Astrocyte (in vitro differentiated cells and primary cell): ENCODE measurements at regions not wholly inside any gene's neighbourhood (a gene's known extent, or its start where the extent isn't known, plus 50 kb on each side); places are given as distances from the start of the nearest gene placed in this dataset.

ENCODE experiments used
- DNase-seq: peaks from one replicate; pipeline ENCODE4 v3.0.0-alpha.2; 2010; ENCODE audit warnings: low read depth
- FAIRE-seq: peaks from 2 replicates; lab custom pipeline; 2011; peaks lifted over from hg19 to GRCh38; lab: Jason Lieb, UNC
- H2AFZ ChIP-seq: 2 replicates; pipeline ENCODE4 v1.6.0; 2012; ENCODE audit warnings: low read depth, low read length, inconsistent platforms
- H3K27ac ChIP-seq: 2 replicates; pipeline ENCODE4 v1.5.1; 2011; ENCODE audit warnings: low read depth, low read length, inconsistent platforms
- H3K27me3 ChIP-seq: 2 replicates; pipeline ENCODE4 v1.6.0; 2011; ENCODE audit warnings: low read length, inconsistent platforms; ENCODE audit not compliant: insufficient read depth
- H3K36me3 ChIP-seq: 2 replicates; pipeline ENCODE4 v1.5.1; 2011; ENCODE audit warnings: low read length, inconsistent platforms; ENCODE audit not compliant: insufficient read depth
- H3K4me1 ChIP-seq: 2 replicates; pipeline ENCODE4 v1.5.1; 2011; ENCODE audit warnings: low read length, inconsistent platforms; ENCODE audit not compliant: insufficient read depth
- H3K4me2 ChIP-seq: 2 replicates; pipeline ENCODE4 v1.6.0; 2012; ENCODE audit warnings: low read length, inconsistent platforms
- H3K4me3 ChIP-seq: 2 replicates; pipeline ENCODE4 v1.5.1; 2011; ENCODE audit warnings: low read depth, mild to moderate bottlenecking, low read length, inconsistent platforms; ENCODE audit not compliant: insufficient read depth
- H3K79me2 ChIP-seq: 2 replicates; pipeline ENCODE4 v1.6.0; 2012; ENCODE audit warnings: mild to moderate bottlenecking, low read length, inconsistent platforms; ENCODE audit not compliant: insufficient read depth
- H3K9ac ChIP-seq: 2 replicates; pipeline ENCODE4 v1.6.0; 2012; ENCODE audit warnings: mild to moderate bottlenecking, low read length, inconsistent platforms
- H3K9me3 ChIP-seq: 2 replicates; pipeline ENCODE4 v1.5.1; 2012; ENCODE audit warnings: low read depth, mild to moderate bottlenecking, low read length, inconsistent platforms; ENCODE audit not compliant: insufficient read depth
- H4K20me1 ChIP-seq: 2 replicates; pipeline ENCODE4 v1.6.0; 2012; ENCODE audit warnings: low read length, inconsistent platforms; ENCODE audit not compliant: insufficient read depth
- H3K27ac Mint-ChIP-seq: one replicate; pipeline ENCODE4 v1.8.0; 2021; ENCODE audit warnings: mild to moderate bottlenecking, mixed read lengths; ENCODE audit not compliant: unreplicated experiment
- H3K27me3 Mint-ChIP-seq: one replicate; pipeline ENCODE4 v1.8.0; 2021; ENCODE audit warnings: low read depth, mixed read lengths; ENCODE audit not compliant: unreplicated experiment
- H3K36me3 Mint-ChIP-seq: one replicate; pipeline ENCODE4 v1.8.0; 2021; ENCODE audit warnings: low read depth, mixed read lengths; ENCODE audit not compliant: unreplicated experiment
- H3K4me1 Mint-ChIP-seq: one replicate; pipeline ENCODE4 v1.8.0; 2021; ENCODE audit warnings: low read depth, mixed read lengths; ENCODE audit not compliant: unreplicated experiment
- H3K4me3 Mint-ChIP-seq: one replicate; pipeline ENCODE4 v1.8.0; 2021; ENCODE audit warnings: mild to moderate bottlenecking, moderate library complexity, mixed read lengths; ENCODE audit not compliant: unreplicated experiment
- H3K9me3 Mint-ChIP-seq: one replicate; pipeline ENCODE4 v1.8.0; 2021; ENCODE audit warnings: mild to moderate bottlenecking, mixed read lengths; ENCODE audit not compliant: unreplicated experiment
- CTCF ChIP-seq: IDR thresholded peaks from 2 replicates; pipeline ENCODE4 v1.5.1; 2011; ENCODE audit warnings: low read depth, mild to moderate bottlenecking, inconsistent platforms, low read length, moderate library complexity; ENCODE audit not compliant: insufficient read depth
- EZH2 ChIP-seq: IDR thresholded peaks from 2 replicates; pipeline ENCODE4 v1.6.1; 2012; ENCODE audit warnings: mild to moderate bottlenecking, low read length, inconsistent platforms; ENCODE audit not compliant: insufficient read depth

DNA sequence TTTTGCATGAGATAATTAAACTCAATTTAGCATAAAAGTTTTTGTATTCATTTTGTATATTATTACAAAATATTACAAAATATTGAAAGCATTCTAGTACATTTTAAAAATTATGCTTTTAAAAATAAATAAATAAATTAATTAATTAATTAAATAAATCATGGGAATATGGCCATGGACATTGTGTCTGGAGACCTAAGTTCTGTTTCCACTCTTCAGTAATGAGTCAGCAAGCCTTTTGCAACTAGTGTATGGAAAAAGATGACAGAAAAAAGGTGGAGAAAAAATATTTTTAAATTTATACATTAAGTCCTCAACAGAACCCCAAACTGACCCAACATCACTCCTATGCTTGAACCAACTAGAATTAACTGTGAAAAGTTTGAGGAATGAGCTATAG, 1187.5 kb upstream of the USP15 start:
- TF ChIP-seq EZH2 (no peak), CTCF (no peak)
- H3K79me2 ChIP-seq: no peaks in the 10 kb centered on the region
- DNase-seq: no peak
- no peak for FAIRE-seq
- no peak overlapping the region for H3K4me2 ChIP-seq
- no peak overlapping the region for H3K27ac Mint-ChIP-seq
- H3K4me3 ChIP-seq: no peak overlapping the region
- no peaks in the 10 kb centered on the region for H3K9me3 ChIP-seq
- no peaks in the 10 kb centered on the region for H3K36me3 Mint-ChIP-seq
- H2AFZ ChIP-seq: no peak overlapping the region
- no peaks in the 10 kb centered on the region for H3K27me3 Mint-ChIP-seq
- H3K36me3 ChIP-seq: no peaks in the 10 kb centered on the region
- H3K4me1 Mint-ChIP-seq: no peaks in the 10 kb centered on the region
- no peaks in the 10 kb centered on the region for H4K20me1 ChIP-seq
- H3K4me1 ChIP-seq: no peaks in the 10 kb centered on the region
- H3K9ac ChIP-seq: no peak overlapping the region
- no peaks in the 10 kb centered on the region for H3K27me3 ChIP-seq
- H3K4me3 Mint-ChIP-seq: no peak overlapping the region
- H3K9me3 Mint-ChIP-seq: no peaks in the 10 kb centered on the region
- H3K27ac ChIP-seq: no peak overlapping the region

GRCh38 chr12:61095111-61095510, 1165.1 kb upstream of the USP15 start:
- Histone ChIP-seq H2AFZ (peak overlapping the region; percentile 50), H3K4me3 (no peak overlapping the region), H3K27ac (peak overlapping the region; percentile 53), H4K20me1 (no peaks in the 10 kb centered on the region), H3K79me2 (no peaks in the 10 kb centered on the region), H3K36me3 (no peaks in the 10 kb centered on the region), H3K27me3 (no peaks in the 10 kb centered on the region), H3K9ac (peak overlapping the region; percentile 25), H3K9me3 (peaks cover 4% of the 10 kb centered on the region), H3K4me2 (peak overlapping the region; percentile 66), H3K4me1 (peaks cover 6% of the 10 kb centered on the region)
- Mint-ChIP-seq H3K4me3 (no peak overlapping the region), H3K9me3 (no peaks in the 10 kb centered on the region), H3K4me1 (peaks cover 8% of the 10 kb centered on the region), H3K27ac (peak overlapping the region; percentile 56), H3K27me3 (no peaks in the 10 kb centered on the region), H3K36me3 (peaks cover 3% of the 10 kb centered on the region)
- DNase-seq (peak; percentile 7), FAIRE-seq (no peak)
- TF ChIP-seq EZH2: no peak
- TF ChIP-seq CTCF: no peak

DNA sequence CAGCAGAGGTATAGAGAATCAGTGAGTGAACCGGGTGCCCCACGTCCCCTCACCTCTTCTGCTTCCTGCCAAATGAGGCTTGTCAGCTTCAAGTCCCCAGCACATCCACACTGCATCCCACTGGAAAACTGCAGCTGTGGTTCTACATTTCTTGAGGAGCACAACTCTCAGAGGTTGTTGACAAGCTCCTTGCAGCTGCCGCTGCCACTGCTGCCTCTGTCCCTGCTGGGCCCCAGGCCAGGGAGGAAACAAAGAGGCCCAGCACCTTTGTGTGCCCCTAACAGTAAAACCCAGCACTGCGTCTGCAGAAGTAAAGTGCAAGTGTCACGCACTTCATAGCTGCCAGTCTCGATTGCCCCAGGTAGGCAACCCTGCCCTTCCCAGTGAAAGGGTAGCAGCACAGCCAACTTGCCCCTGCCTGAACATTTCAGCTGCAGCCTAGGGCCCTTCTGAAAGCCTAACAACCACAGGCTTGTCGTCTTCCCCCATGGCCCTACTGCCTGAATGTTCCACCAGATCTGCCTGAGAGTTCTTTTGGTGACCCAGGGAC, 1162.1 kb upstream of the USP15 start:
- Histone ChIP-seq H4K20me1 (no peaks in the 10 kb centered on the region), H3K9me3 (peaks cover 4% of the 10 kb centered on the region), H3K79me2 (no peaks in the 10 kb centered on the region), H3K36me3 (no peaks in the 10 kb centered on the region), H3K9ac (no peak overlapping the region), H3K4me3 (no peak overlapping the region), H3K27ac (no peak overlapping the region), H3K4me1 (peaks cover 6% of the 10 kb centered on the region), H2AFZ (peak overlapping the region; percentile 18), H3K4me2 (no peak overlapping the region), H3K27me3 (no peaks in the 10 kb centered on the region)
- Mint-ChIP-seq H3K4me1 (peaks cover 8% of the 10 kb centered on the region), H3K27ac (no peak overlapping the region), H3K4me3 (no peak overlapping the region), H3K9me3 (peaks cover under 1% of the 10 kb centered on the region), H3K36me3 (peaks cover 3% of the 10 kb centered on the region), H3K27me3 (no peaks in the 10 kb centered on the region)
- DNase-seq (no peak), FAIRE-seq (no peak)
- TF ChIP-seq EZH2: no peak
- no peak for TF ChIP-seq CTCF
